GM21723 (cell line): ENCODE measurements at regions not wholly inside any gene's neighbourhood (a gene's known extent, or its start where the extent isn't known, plus 50 kb on each side); places are given as distances from the start of the nearest gene placed in this dataset.
"Not testable (repeated sequence)": the region's sequence is repeated elsewhere in the genome, so short reads cannot be mapped to it uniquely, and the experiment has no call there.

Source experiments
- ATAC-seq: cut with Tn5 transposase; IDR thresholded peaks from one replicate; pipeline ENCODE4 v1.9.1; 2021; ENCODE audit warnings: mild to moderate bottlenecking, moderate library complexity; ENCODE audit not compliant: unreplicated experiment

GRCh38 chr14:71355324-71356201, 448.3 kb downstream of the PCNX1 start:
- ATAC-seq: no peak

- no peak for ATAC-seq
These were observed 451.1 kb downstream of the PCNX1 start for GRCh38 chr14:71358209-71358931.

- not testable (repeated sequence) for ATAC-seq
These were observed 451.7 kb downstream of the PCNX1 start for GRCh38 chr14:71358932-71359421.

- no peak for ATAC-seq
These were observed 452.6 kb downstream of the PCNX1 start for GRCh38 chr14:71359823-71360222.

GRCh38 chr14:71361336-71361735, 454.1 kb downstream of the PCNX1 start:
- no peak for ATAC-seq

- ATAC-seq: no peak
These were observed 454.6 kb downstream of the PCNX1 start for GRCh38 chr14:71361874-71362273.

GRCh38 chr14:71362282-71362681, 455.0 kb downstream of the PCNX1 start:
- no peak for ATAC-seq

- no peak for ATAC-seq
These were observed 455.8 kb downstream of the PCNX1 start for GRCh38 chr14:71362920-71363584.

- no peak for ATAC-seq
These were observed 457.0 kb downstream of the PCNX1 start for GRCh38 chr14:71363946-71364925.

GRCh38 chr14:71365361-71365760, 458.1 kb downstream of the PCNX1 start:
- no peak for ATAC-seq

- no peak for ATAC-seq
These were observed 459.6 kb downstream of the PCNX1 start for GRCh38 chr14:71366861-71367260.

- no peak for ATAC-seq
These were observed 464.6 kb downstream of the PCNX1 start for GRCh38 chr14:71371711-71372396.

- no peak for ATAC-seq
These were observed 465.2 kb downstream of the PCNX1 start for GRCh38 chr14:71372411-71372838.

GRCh38 chr14:71373773-71374172, 466.5 kb downstream of the PCNX1 start:
- ATAC-seq: no peak

- ATAC-seq: no peak
These were observed 467.7 kb downstream of the PCNX1 start for GRCh38 chr14:71374989-71375388.

GRCh38 chr14:71377099-71377498, 469.8 kb downstream of the PCNX1 start:
- no peak for ATAC-seq

- ATAC-seq: no peak
These were observed 473.0 kb downstream of the PCNX1 start for GRCh38 chr14:71380271-71380670.

GRCh38 chr14:71381814-71382213, 474.6 kb downstream of the PCNX1 start:
- ATAC-seq: no peak

- ATAC-seq: no peak
These were observed 475.1 kb downstream of the PCNX1 start for GRCh38 chr14:71382315-71382714.

- no peak for ATAC-seq
These were observed 476.3 kb downstream of the PCNX1 start for GRCh38 chr14:71383510-71383909.
